BJ (cell line): ENCODE measurements at regions not wholly inside any gene's neighbourhood (a gene's known extent, or its start where the extent isn't known, plus 50 kb on each side); places are given as distances from the start of the nearest gene placed in this dataset.

Source experiments
- CTCF ChIA-PET: fragments of 350-600 bp; formaldehyde crosslinking; extraction: SDS; loops from one replicate; lab custom pipeline; 2021; ENCODE audit warnings: antibody characterized with exemption, inconsistent platforms; lab: Yijun Ruan, JAX
- POLR2A ChIA-PET: fragments of 300-600 bp; sonication (Branson Sonifier 250); formaldehyde crosslinking; extraction: SDS; loops from one replicate; lab custom pipeline; 2021; ENCODE audit warnings: antibody characterized with exemption; lab: Charles Lee
- DNase-seq: peaks from one replicate; pipeline ENCODE4 v3.0.0-alpha.2; 2011; ENCODE audit warnings: low read depth
- H3K27me3 ChIP-seq: 2 replicates; pipeline ENCODE4 v1.6.0; 2011; ENCODE audit warnings: low read length; ENCODE audit not compliant: control insufficient read depth, insufficient read depth
- H3K36me3 ChIP-seq: 2 replicates; pipeline ENCODE4 v1.5.1; 2011; ENCODE audit warnings: low read length; ENCODE audit not compliant: control insufficient read depth, insufficient read depth
- H3K4me3 ChIP-seq: 2 replicates; pipeline ENCODE4 v1.5.1; 2011; ENCODE audit warnings: low read depth, mild to moderate bottlenecking, control low read depth, low read length
- TF ChIP-seq, protein P1 (sequence below): IDR thresholded peaks from 2 replicates; pipeline ENCODE4 v1.5.1; 2011; ENCODE audit warnings: low read depth, mild to moderate bottlenecking, control low read depth, inconsistent platforms, low read length, moderate library complexity; ENCODE audit not compliant: insufficient read depth

DNA sequence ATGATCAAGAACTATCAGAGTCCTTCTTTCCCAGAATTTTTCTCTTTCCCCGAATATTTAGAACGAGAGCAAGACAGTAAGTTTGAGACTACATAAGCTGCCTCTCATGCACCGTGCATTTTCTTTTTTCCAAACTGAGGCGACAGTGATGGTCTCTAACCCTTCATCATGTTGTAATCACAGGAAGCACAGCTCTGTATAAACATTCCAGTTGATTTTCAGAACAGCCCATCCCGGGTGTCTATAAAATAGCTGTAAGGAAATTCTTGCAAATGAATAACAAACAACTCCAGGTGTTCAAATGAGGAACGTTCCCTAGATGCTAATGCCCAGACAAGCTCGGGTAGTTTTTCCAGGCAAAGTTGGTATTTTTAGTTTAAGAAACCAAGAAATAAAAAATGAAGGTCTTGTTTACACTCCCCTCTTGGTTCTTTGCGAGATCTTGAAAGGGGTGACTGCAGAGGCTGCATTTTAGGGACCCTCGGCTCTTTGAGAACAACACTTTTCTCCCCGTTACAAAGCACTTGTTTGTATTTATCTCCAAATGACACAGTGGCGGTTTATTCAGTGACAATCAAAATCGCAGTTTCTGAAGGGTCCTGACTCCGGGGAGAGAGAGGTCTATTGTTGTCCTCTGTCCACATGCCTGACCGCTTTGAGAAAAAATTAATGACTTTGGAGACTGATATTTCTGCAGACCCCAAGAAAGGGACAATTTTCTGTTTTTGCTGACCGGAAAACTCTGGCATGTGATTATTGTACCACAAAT, 101.1 kb upstream of the NCK2 start:
- POLR2A ChIA-PET: no interaction called here
- CTCF ChIA-PET: no interaction called here
- no peak overlapping the region for H3K4me3 ChIP-seq
- TF ChIP-seq, protein P1, sequence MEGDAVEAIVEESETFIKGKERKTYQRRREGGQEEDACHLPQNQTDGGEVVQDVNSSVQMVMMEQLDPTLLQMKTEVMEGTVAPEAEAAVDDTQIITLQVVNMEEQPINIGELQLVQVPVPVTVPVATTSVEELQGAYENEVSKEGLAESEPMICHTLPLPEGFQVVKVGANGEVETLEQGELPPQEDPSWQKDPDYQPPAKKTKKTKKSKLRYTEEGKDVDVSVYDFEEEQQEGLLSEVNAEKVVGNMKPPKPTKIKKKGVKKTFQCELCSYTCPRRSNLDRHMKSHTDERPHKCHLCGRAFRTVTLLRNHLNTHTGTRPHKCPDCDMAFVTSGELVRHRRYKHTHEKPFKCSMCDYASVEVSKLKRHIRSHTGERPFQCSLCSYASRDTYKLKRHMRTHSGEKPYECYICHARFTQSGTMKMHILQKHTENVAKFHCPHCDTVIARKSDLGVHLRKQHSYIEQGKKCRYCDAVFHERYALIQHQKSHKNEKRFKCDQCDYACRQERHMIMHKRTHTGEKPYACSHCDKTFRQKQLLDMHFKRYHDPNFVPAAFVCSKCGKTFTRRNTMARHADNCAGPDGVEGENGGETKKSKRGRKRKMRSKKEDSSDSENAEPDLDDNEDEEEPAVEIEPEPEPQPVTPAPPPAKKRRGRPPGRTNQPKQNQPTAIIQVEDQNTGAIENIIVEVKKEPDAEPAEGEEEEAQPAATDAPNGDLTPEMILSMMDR: no peak
- DNase-seq: no peak
- H3K27me3 ChIP-seq: peaks cover 5% of the 10 kb centered on the region
- H3K36me3 ChIP-seq: no peaks in the 10 kb centered on the region

GRCh38 chr2:105641389-105641811, 103.3 kb upstream of the NCK2 start:
- ChIA-PET POLR2A (no interaction called here), CTCF (no interaction called here)
- peaks cover 5% of the 10 kb centered on the region for H3K27me3 ChIP-seq
- DNase-seq: no peak
- TF ChIP-seq, protein P1: no peak
- no peaks in the 10 kb centered on the region for H3K36me3 ChIP-seq
- H3K4me3 ChIP-seq: no peak overlapping the region

GRCh38 chr2:105640246-105640645, 104.5 kb upstream of the NCK2 start:
- ChIA-PET POLR2A (no interaction called here), CTCF (no interaction called here)
- H3K4me3 ChIP-seq: no peak overlapping the region
- peaks cover 8% of the 10 kb centered on the region for H3K27me3 ChIP-seq
- no peaks in the 10 kb centered on the region for H3K36me3 ChIP-seq
- TF ChIP-seq, protein P1: no peak
- DNase-seq: no peak

- TF ChIP-seq, protein P1: no peak
- POLR2A ChIA-PET: no interaction called here
- Histone ChIP-seq H3K27me3 (0 out of 2 replicates have a peak, but pooled peaks cover 3% of the 10 kb centered on the region), H3K4me3 (no peak overlapping the region), H3K36me3 (no peaks in the 10 kb centered on the region)
- CTCF ChIA-PET: no interaction called here
- no peak for DNase-seq
These were observed 108.5 kb upstream of the NCK2 start for GRCh38 chr2:105636109-105636740.

- TF ChIP-seq, protein P1: no peak
- ChIA-PET CTCF (no interaction called here), POLR2A (no interaction called here)
- H3K27me3 ChIP-seq: 0 out of 2 replicates have a peak, but pooled peaks cover 3% of the 10 kb centered on the region
- H3K36me3 ChIP-seq: no peaks in the 10 kb centered on the region
- no peak overlapping the region for H3K4me3 ChIP-seq
- no peak for DNase-seq
These were observed 109.1 kb upstream of the NCK2 start for GRCh38 chr2:105635564-105635963.
